ENCODE measurements at regions not wholly inside any gene's neighbourhood (a gene's known extent, or its start where the extent isn't known, plus 50 kb on each side); places are given as distances from the start of the nearest gene placed in this dataset.

DNA sequence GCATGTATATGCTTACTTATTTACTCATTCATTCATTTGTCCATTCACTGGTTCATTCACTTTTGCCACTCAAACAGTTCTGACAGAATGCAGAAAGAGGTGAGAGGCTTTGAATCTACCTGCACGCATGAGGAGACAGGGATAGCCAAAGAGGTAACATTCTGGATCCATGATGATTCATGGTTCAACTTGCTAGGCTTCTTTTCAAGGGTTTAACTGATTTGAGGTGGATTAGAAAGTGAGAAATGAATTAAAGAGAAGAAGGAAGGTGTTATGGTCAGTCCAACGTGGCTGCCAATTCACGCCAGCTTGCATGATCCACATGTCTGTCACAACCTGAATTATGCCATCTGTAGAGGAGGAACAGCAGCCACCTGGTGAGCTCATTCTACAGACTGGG lies 260.6 kb downstream of the ARRDC4 start:
- TF ChIP-seq, protein P1, sequence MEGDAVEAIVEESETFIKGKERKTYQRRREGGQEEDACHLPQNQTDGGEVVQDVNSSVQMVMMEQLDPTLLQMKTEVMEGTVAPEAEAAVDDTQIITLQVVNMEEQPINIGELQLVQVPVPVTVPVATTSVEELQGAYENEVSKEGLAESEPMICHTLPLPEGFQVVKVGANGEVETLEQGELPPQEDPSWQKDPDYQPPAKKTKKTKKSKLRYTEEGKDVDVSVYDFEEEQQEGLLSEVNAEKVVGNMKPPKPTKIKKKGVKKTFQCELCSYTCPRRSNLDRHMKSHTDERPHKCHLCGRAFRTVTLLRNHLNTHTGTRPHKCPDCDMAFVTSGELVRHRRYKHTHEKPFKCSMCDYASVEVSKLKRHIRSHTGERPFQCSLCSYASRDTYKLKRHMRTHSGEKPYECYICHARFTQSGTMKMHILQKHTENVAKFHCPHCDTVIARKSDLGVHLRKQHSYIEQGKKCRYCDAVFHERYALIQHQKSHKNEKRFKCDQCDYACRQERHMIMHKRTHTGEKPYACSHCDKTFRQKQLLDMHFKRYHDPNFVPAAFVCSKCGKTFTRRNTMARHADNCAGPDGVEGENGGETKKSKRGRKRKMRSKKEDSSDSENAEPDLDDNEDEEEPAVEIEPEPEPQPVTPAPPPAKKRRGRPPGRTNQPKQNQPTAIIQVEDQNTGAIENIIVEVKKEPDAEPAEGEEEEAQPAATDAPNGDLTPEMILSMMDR (conservative IDR thresholded peaks at IDR 0.05; ENCODE audit: low read depth, low read length), result no peak
- TF ChIP-seq EZH2 (IDR thresholded peaks at IDR 0.05; ENCODE audit: low read length, unreplicated experiment), result no peak
